ENCODE measurements at regions not wholly inside any gene's neighbourhood (a gene's known extent, or its start where the extent isn't known, plus 50 kb on each side); places are given as distances from the start of the nearest gene placed in this dataset.
A peak's percentile ranks its signal among the peaks of the same experiment; 100 is the strongest.
"Not testable (repeated sequence)": the region's sequence is repeated elsewhere in the genome, so short reads cannot be mapped to it uniquely, and the experiment has no call there.

GRCh38 chr15:20019758-20020157 is 521.8 kb downstream of the GOLGA6L6 start:
- H3K9me3 Mint-ChIP-seq, POLR2A ChIA-PET, H3K4me3 Mint-ChIP-seq, H3K36me3 Mint-ChIP-seq, H3K4me1 Mint-ChIP-seq, H3K27me3 Mint-ChIP-seq, ATAC-seq, H3K27ac Mint-ChIP-seq: not testable (repeated sequence)
- DNase-seq, result peak in 1 of 10 donors; percentile 23

- POLR2A ChIA-PET, ATAC-seq, H3K27me3 Mint-ChIP-seq, H3K9me3 Mint-ChIP-seq, H3K4me3 Mint-ChIP-seq, H3K4me1 Mint-ChIP-seq, H3K36me3 Mint-ChIP-seq, DNase-seq, H3K27ac Mint-ChIP-seq: not testable (repeated sequence)
Measured at GRCh38 chr15:20017581-20017980, 524.0 kb downstream of the GOLGA6L6 start.

- peak in 1 of 10 donors; percentile 8 for DNase-seq
- H3K27me3 Mint-ChIP-seq, ATAC-seq, H3K9me3 Mint-ChIP-seq, H3K27ac Mint-ChIP-seq, H3K4me1 Mint-ChIP-seq, POLR2A ChIA-PET, H3K36me3 Mint-ChIP-seq, H3K4me3 Mint-ChIP-seq: not testable (repeated sequence)
Measured at GRCh38 chr15:20016941-20017340, 524.7 kb downstream of the GOLGA6L6 start.

GRCh38 chr15:20012837-20013236 is 528.8 kb downstream of the GOLGA6L6 start:
- DNase-seq, H3K4me1 Mint-ChIP-seq, ATAC-seq, H3K36me3 Mint-ChIP-seq, H3K27me3 Mint-ChIP-seq, H3K27ac Mint-ChIP-seq, H3K4me3 Mint-ChIP-seq, H3K9me3 Mint-ChIP-seq, POLR2A ChIA-PET: not testable (repeated sequence)

GRCh38 chr15:20010759-20011158 is 530.8 kb downstream of the GOLGA6L6 start:
- POLR2A ChIA-PET, H3K36me3 Mint-ChIP-seq, H3K9me3 Mint-ChIP-seq, H3K27ac Mint-ChIP-seq, ATAC-seq, H3K4me1 Mint-ChIP-seq, DNase-seq, H3K27me3 Mint-ChIP-seq, H3K4me3 Mint-ChIP-seq: not testable (repeated sequence)

- H3K4me1 Mint-ChIP-seq, H3K9me3 Mint-ChIP-seq, H3K4me3 Mint-ChIP-seq, ATAC-seq, H3K36me3 Mint-ChIP-seq, POLR2A ChIA-PET, H3K27ac Mint-ChIP-seq, DNase-seq, H3K27me3 Mint-ChIP-seq: not testable (repeated sequence)
Measured at GRCh38 chr15:20009619-20010018, 532.0 kb downstream of the GOLGA6L6 start.

GRCh38 chr15:20007338-20007737 is 534.3 kb downstream of the GOLGA6L6 start:
- H3K4me3 Mint-ChIP-seq, H3K9me3 Mint-ChIP-seq, ATAC-seq, H3K36me3 Mint-ChIP-seq, H3K27ac Mint-ChIP-seq, DNase-seq, H3K4me1 Mint-ChIP-seq, POLR2A ChIA-PET, H3K27me3 Mint-ChIP-seq: not testable (repeated sequence)

GRCh38 chr15:20003471-20003870 is 538.1 kb downstream of the GOLGA6L6 start:
- H3K4me3 Mint-ChIP-seq, H3K27me3 Mint-ChIP-seq, POLR2A ChIA-PET, H3K36me3 Mint-ChIP-seq, H3K27ac Mint-ChIP-seq, H3K9me3 Mint-ChIP-seq, DNase-seq, ATAC-seq, H3K4me1 Mint-ChIP-seq: not testable (repeated sequence)

- H3K27me3 Mint-ChIP-seq, H3K9me3 Mint-ChIP-seq, H3K36me3 Mint-ChIP-seq, H3K4me3 Mint-ChIP-seq, H3K4me1 Mint-ChIP-seq, POLR2A ChIA-PET, DNase-seq, ATAC-seq: not testable (repeated sequence)
- H3K27ac Mint-ChIP-seq, result peak overlapping the region in 1 of 10 donors; percentile 37
Measured at GRCh38 chr15:20002560-20002959, 539.0 kb downstream of the GOLGA6L6 start.

- POLR2A ChIA-PET, ATAC-seq, H3K4me3 Mint-ChIP-seq, H3K4me1 Mint-ChIP-seq, DNase-seq, H3K9me3 Mint-ChIP-seq, H3K27me3 Mint-ChIP-seq, H3K36me3 Mint-ChIP-seq: not testable (repeated sequence)
- peak overlapping the region in 1 of 10 donors; percentile 53 for H3K27ac Mint-ChIP-seq
Measured at GRCh38 chr15:19996574-19997194, 544.9 kb downstream of the GOLGA6L6 start.

GRCh38 chr15:19995296-19995695 is 546.3 kb downstream of the GOLGA6L6 start:
- H3K4me3 Mint-ChIP-seq, POLR2A ChIA-PET, H3K4me1 Mint-ChIP-seq, DNase-seq, H3K36me3 Mint-ChIP-seq, H3K27me3 Mint-ChIP-seq, ATAC-seq, H3K27ac Mint-ChIP-seq: not testable (repeated sequence)
- peaks cover 0 to 19% (median 7%) of the 10 kb centered on the region in 9 donors for H3K9me3 Mint-ChIP-seq

- Mint-ChIP-seq H3K27ac (no peak overlapping the region), H3K4me3 (no peak overlapping the region), H3K4me1 (peaks cover 0 to 5% (median 0%) of the 10 kb centered on the region in 4 donors), H3K36me3 (peaks cover 0 to 5% (median 0%) of the 10 kb centered on the region in 3 donors), H3K27me3 (peaks cover 0 to 10% (median 0%) of the 10 kb centered on the region in 5 donors), H3K9me3 (peaks cover 0 to 24% (median 8%) of the 10 kb centered on the region in 9 donors)
- ATAC-seq (no peak), DNase-seq (no peak)
- POLR2A ChIA-PET, result no interaction called here
Measured at GRCh38 chr15:19992428-19992827, 549.2 kb downstream of the GOLGA6L6 start.

GRCh38 chr15:19988094-19988660 is 553.4 kb downstream of the GOLGA6L6 start:
- Mint-ChIP-seq H3K27ac (no peak overlapping the region), H3K27me3 (peaks cover 0 to 11% (median 0%) of the 10 kb centered on the region in 5 donors), H3K36me3 (peaks cover 0 to 5% (median 1%) of the 10 kb centered on the region in 3 donors), H3K4me1 (peaks cover 0 to 7% (median 1%) of the 10 kb centered on the region in 4 donors), H3K9me3 (peaks cover 0 to 34% (median 10%) of the 10 kb centered on the region in 9 donors), H3K4me3 (no peak overlapping the region)
- no peak for ATAC-seq
- POLR2A ChIA-PET, result no interaction called here
- no peak for DNase-seq
